HepG2 (cell line): ENCODE measurements at regions not wholly inside any gene's neighbourhood (a gene's known extent, or its start where the extent isn't known, plus 50 kb on each side); places are given as distances from the start of the nearest gene placed in this dataset.

Source experiments
- EZH2 ChIP-seq: conservative IDR thresholded peaks from 2 replicates; pipeline ENCODE4 v1.6.1; 2012; ENCODE audit warnings: mild to moderate bottlenecking, low read depth, low read length, moderate library complexity
- NR3C1 ChIP-seq: sonication (generic); formaldehyde crosslinking; IDR thresholded peaks from 2 replicates; pipeline ENCODE4 v1.4.0; 2020; ENCODE audit warnings: missing genetic modification reagents
- PCBP1 ChIP-seq: fragments of 200-400 bp; formaldehyde crosslinking; IDR thresholded peaks from 2 replicates; pipeline ENCODE4 v1.6.1; 2017; ENCODE audit warnings: mild to moderate bottlenecking, low read depth, low read length, borderline replicate concordance
- RAD21 ChIP-seq: fragments of 450-650 bp; formaldehyde crosslinking; IDR thresholded peaks from 2 replicates; pipeline ENCODE4 v1.5.0; 2020; ENCODE audit warnings: mild to moderate bottlenecking
- SIN3A ChIP-seq: IDR thresholded peaks from 2 replicates; pipeline ENCODE4 v1.6.1; 2011; ENCODE audit warnings: low read depth, mild to moderate bottlenecking, control low read depth, low read length, borderline replicate concordance
- SP5 ChIP-seq: IDR thresholded peaks from 2 replicates; pipeline ENCODE4 v1.6.1; 2016; ENCODE audit warnings: low read depth, borderline replicate concordance
- YY1 ChIP-seq: IDR thresholded peaks from 2 replicates; pipeline ENCODE4 v1.6.1; 2011; ENCODE audit warnings: low read length, low read depth, moderate library complexity, mild to moderate bottlenecking; ENCODE audit not compliant: insufficient read depth, insufficient replicate concordance
- ZNF138 ChIP-seq: sonication (generic); formaldehyde crosslinking; IDR thresholded peaks from 2 replicates; pipeline ENCODE4 v1.5.0; 2020; ENCODE audit warnings: mild to moderate bottlenecking, low read depth, missing genetic modification reagents
- ZNF781 ChIP-seq: sonication (generic); formaldehyde crosslinking; IDR thresholded peaks from 2 replicates; pipeline ENCODE4 v1.5.1; 2020; ENCODE audit warnings: borderline replicate concordance, mild to moderate bottlenecking, missing genetic modification reagents; ENCODE audit errors: not compliant biosample characterization
- TF ChIP-seq, protein P1 (sequence below): sonication (generic); formaldehyde crosslinking; IDR thresholded peaks from 2 replicates; pipeline ENCODE4 v1.5.0; 2020; ENCODE audit warnings: mild to moderate bottlenecking, missing genetic modification reagents, moderate library complexity
- TF ChIP-seq, protein P2 (sequence below): sonication (generic); formaldehyde crosslinking; IDR thresholded peaks from 2 replicates; pipeline ENCODE4 v1.4.0; 2020; ENCODE audit warnings: low read depth, missing genetic modification reagents
- TF ChIP-seq, protein P3 (sequence below): sonication (generic); formaldehyde crosslinking; IDR thresholded peaks from 2 replicates; pipeline ENCODE4 v1.4.0; 2020; ENCODE audit warnings: missing genetic modification reagents, borderline replicate concordance
- TF ChIP-seq, protein P4 (sequence below): sonication (generic); formaldehyde crosslinking; IDR thresholded peaks from 2 replicates; pipeline ENCODE4 v1.8.0; 2022; ENCODE audit warnings: mild to moderate bottlenecking, missing genetic modification reagents
- TF ChIP-seq, protein P5 (sequence below): sonication (generic); formaldehyde crosslinking; conservative IDR thresholded peaks from 2 replicates; pipeline ENCODE4 v1.5.0; 2020; ENCODE audit warnings: missing genetic modification reagents

DNA sequence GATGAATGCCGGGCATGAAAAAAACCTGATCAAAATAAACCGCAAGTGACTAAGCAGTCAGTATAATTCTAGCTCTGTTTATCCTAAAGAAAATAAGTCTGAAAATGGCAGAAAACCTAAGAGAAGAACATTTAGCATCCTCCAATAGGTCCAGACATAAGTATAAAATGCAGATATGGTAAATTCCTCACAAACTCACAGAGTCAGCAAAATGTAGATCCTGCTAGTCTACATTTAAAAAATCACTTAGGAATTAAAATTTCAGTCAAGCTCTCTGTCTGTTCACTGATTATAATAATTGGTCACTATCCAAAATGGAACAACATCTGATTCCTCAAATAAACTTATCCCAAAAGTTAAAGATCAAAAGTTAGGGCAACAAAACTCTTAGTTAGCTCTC, 95.1 kb downstream of the DIO2 start:
- TF ChIP-seq, protein P1, sequence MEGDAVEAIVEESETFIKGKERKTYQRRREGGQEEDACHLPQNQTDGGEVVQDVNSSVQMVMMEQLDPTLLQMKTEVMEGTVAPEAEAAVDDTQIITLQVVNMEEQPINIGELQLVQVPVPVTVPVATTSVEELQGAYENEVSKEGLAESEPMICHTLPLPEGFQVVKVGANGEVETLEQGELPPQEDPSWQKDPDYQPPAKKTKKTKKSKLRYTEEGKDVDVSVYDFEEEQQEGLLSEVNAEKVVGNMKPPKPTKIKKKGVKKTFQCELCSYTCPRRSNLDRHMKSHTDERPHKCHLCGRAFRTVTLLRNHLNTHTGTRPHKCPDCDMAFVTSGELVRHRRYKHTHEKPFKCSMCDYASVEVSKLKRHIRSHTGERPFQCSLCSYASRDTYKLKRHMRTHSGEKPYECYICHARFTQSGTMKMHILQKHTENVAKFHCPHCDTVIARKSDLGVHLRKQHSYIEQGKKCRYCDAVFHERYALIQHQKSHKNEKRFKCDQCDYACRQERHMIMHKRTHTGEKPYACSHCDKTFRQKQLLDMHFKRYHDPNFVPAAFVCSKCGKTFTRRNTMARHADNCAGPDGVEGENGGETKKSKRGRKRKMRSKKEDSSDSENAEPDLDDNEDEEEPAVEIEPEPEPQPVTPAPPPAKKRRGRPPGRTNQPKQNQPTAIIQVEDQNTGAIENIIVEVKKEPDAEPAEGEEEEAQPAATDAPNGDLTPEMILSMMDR (CRISPR knock-in tag) = no peak
- TF ChIP-seq, protein P2, sequence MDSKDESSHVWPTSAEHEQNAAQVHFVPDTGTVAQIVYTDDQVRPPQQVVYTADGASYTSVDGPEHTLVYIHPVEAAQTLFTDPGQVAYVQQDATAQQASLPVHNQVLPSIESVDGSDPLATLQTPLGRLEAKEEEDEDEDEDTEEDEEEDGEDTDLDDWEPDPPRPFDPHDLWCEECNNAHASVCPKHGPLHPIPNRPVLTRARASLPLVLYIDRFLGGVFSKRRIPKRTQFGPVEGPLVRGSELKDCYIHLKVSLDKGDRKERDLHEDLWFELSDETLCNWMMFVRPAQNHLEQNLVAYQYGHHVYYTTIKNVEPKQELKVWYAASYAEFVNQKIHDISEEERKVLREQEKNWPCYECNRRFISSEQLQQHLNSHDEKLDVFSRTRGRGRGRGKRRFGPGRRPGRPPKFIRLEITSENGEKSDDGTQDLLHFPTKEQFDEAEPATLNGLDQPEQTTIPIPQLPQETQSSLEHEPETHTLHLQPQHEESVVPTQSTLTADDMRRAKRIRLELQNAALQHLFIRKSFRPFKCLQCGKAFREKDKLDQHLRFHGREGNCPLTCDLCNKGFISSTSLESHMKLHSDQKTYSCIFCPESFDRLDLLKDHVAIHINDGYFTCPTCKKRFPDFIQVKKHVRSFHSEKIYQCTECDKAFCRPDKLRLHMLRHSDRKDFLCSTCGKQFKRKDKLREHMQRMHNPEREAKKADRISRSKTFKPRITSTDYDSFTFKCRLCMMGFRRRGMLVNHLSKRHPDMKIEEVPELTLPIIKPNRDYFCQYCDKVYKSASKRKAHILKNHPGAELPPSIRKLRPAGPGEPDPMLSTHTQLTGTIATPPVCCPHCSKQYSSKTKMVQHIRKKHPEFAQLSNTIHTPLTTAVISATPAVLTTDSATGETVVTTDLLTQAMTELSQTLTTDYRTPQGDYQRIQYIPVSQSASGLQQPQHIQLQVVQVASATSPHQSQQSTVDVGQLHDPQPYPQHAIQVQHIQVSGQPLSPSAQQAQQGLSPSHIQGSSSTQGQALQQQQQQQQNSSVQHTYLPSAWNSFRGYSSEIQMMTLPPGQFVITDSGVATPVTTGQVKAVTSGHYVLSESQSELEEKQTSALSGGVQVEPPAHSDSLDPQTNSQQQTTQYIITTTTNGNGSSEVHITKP = no peak
- TF ChIP-seq NR3C1 (CRISPR knock-in tag) (no peak), ZNF138 (CRISPR knock-in tag) (no peak), SIN3A (no peak), ZNF781 (no peak), RAD21 (CRISPR knock-in tag) (no peak), EZH2 (no peak), YY1 (no peak), SP5 (CRISPR knock-in tag) (no peak), PCBP1 (no peak)
- TF ChIP-seq, protein P3, sequence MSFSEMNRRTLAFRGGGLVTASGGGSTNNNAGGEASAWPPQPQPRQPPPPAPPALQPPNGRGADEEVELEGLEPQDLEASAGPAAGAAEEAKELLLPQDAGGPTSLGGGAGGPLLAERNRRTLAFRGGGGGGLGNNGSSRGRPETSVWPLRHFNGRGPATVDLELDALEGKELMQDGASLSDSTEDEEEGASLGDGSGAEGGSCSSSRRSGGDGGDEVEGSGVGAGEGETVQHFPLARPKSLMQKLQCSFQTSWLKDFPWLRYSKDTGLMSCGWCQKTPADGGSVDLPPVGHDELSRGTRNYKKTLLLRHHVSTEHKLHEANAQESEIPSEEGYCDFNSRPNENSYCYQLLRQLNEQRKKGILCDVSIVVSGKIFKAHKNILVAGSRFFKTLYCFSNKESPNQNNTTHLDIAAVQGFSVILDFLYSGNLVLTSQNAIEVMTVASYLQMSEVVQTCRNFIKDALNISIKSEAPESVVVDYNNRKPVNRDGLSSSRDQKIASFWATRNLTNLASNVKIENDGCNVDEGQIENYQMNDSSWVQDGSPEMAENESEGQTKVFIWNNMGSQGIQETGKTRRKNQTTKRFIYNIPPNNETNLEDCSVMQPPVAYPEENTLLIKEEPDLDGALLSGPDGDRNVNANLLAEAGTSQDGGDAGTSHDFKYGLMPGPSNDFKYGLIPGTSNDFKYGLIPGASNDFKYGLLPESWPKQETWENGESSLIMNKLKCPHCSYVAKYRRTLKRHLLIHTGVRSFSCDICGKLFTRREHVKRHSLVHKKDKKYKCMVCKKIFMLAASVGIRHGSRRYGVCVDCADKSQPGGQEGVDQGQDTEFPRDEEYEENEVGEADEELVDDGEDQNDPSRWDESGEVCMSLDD (CRISPR knock-in tag) = no peak
- TF ChIP-seq, protein P4, sequence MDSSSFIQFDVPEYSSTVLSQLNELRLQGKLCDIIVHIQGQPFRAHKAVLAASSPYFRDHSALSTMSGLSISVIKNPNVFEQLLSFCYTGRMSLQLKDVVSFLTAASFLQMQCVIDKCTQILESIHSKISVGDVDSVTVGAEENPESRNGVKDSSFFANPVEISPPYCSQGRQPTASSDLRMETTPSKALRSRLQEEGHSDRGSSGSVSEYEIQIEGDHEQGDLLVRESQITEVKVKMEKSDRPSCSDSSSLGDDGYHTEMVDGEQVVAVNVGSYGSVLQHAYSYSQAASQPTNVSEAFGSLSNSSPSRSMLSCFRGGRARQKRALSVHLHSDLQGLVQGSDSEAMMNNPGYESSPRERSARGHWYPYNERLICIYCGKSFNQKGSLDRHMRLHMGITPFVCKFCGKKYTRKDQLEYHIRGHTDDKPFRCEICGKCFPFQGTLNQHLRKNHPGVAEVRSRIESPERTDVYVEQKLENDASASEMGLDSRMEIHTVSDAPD (CRISPR knock-in tag) = no peak
- TF ChIP-seq, protein P5, sequence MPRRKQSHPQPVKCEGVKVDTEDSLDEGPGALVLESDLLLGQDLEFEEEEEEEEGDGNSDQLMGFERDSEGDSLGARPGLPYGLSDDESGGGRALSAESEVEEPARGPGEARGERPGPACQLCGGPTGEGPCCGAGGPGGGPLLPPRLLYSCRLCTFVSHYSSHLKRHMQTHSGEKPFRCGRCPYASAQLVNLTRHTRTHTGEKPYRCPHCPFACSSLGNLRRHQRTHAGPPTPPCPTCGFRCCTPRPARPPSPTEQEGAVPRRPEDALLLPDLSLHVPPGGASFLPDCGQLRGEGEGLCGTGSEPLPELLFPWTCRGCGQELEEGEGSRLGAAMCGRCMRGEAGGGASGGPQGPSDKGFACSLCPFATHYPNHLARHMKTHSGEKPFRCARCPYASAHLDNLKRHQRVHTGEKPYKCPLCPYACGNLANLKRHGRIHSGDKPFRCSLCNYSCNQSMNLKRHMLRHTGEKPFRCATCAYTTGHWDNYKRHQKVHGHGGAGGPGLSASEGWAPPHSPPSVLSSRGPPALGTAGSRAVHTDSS (CRISPR knock-in tag) = no peak
